RKO (cell line): ENCODE measurements at regions not wholly inside any gene's neighbourhood (a gene's known extent, or its start where the extent isn't known, plus 50 kb on each side); places are given as distances from the start of the nearest gene placed in this dataset.
"Not testable (repeated sequence)": the region's sequence is repeated elsewhere in the genome, so short reads cannot be mapped to it uniquely, and the experiment has no call there.

Experiments
- DNase-seq: peaks from one replicate; pipeline ENCODE4 v3.0.0-alpha.2; 2016; ENCODE audit warnings: low spot score

- no peak for DNase-seq
Measured at GRCh38 chr18:65671621-65672415, 79.0 kb upstream of the CDH7 start.

GRCh38 chr18:65670145-65670544 lies 80.7 kb upstream of the CDH7 start:
- not testable (repeated sequence) for DNase-seq

GRCh38 chr18:65661391-65661790 lies 89.4 kb upstream of the CDH7 start:
- no peak for DNase-seq

- no peak for DNase-seq
Measured at GRCh38 chr18:65659912-65660311, 90.9 kb upstream of the CDH7 start.

DNA sequence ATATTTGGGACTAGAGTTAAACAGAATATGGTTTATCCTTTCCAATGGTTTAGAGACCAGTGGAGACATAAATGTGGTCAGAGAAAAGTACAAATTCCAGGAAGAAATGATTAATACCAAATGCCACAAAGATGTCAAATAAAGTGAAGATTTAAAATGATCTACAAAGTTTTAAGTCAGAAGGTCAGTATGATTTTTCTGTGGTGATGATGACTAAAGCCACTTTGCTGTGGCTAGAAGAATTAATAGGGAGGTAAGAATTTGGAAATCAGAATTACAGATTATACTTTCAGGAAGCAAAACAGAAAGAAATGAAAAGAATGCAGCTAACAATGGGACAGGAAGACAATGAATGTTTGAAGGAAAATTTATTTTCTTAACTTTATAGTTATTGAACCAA lies 91.5 kb upstream of the CDH7 start:
- no peak for DNase-seq

GRCh38 chr18:65651192-65651591 lies 99.6 kb upstream of the CDH7 start:
- no peak for DNase-seq

DNA sequence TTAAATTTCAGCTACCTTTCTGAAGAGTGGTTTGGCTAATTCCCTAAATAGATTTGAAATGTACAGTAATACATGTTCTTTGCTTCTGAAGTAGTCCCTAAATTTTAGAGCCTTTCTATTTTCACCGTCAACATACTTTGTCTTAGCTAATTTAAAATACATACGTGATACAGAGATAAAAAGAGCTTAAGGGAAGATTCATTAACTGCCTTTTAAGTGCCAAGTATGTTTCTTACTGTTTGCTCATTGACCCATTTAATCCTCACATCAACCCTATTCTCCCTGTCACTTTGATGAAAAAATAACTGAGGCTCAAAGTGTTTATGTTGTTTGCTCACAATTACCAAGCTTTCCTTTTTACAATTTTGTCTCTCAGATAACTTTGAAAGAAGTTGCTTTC lies 118.6 kb upstream of the CDH7 start:
- no peak for DNase-seq

DNA sequence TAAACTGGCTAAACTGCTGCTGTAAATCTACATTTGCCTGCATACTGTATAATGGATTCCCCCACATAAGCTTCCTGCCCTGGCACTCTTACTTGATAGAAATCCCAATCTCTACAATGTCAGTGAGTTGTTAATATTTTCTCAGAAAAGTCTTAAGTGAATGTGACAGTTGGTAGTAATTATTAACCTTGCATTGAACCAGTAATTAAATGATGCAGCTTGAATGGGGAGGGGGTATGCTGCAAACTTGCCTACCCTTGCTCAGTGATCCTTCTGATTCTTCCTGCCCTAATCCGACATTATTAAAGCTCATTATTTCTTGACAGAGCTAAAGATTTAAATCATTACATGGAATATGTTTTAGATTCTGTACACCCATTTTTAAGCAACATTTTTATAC lies 119.0 kb upstream of the CDH7 start:
- no peak for DNase-seq

GRCh38 chr18:65628390-65628789 lies 122.4 kb upstream of the CDH7 start:
- DNase-seq: no peak

GRCh38 chr18:65623676-65624075 lies 127.1 kb upstream of the CDH7 start:
- no peak for DNase-seq

DNA sequence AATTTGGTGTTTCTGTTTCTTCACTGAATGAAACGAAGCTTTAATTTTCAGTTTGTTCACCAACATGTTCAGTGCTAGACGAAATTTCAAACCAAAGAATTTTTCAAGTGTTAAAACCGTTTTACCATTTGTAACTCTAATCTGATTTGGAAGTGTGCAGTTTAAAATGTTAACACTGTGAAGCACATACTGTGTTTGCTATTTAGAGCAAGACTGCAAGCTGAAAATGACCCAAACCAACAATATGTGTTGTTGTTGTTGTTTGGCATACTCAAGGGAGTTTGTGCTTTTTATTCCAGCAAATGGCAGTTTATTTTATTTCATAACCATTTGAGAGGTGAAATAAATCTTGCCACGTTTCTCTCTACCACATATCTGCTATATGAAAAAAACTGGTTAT lies 128.4 kb upstream of the CDH7 start:
- no peak for DNase-seq

DNA sequence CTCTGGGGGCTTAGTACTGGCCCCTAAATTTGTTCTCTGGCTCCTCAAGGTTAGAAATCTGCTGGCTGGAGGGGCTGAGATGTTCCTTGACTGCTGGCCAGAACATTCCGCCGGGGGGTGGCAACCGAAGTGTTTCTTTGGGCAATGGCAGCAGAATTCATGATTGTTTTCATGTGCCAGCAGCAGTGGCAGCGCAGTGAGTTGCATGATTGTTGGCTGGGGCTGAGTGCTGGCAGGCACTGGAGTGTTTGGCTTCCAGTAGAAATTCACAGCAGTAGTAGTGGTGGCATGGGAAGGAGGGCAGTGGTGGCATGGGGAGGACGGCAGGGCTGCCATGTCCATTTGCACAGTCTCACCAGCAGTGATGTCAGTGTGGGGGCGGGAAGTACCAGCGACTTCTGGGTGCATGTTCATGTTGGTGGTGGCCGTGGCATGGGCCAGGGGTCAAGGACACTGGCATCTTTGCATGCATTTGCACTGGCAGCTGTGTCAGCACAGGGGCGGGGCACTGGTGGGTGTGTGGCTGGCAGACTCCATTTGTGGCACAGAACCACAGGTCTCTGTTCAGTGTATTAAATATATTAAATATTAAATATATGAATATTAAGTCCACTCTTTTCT lies 130.6 kb upstream of the CDH7 start:
- DNase-seq: no peak

DNA sequence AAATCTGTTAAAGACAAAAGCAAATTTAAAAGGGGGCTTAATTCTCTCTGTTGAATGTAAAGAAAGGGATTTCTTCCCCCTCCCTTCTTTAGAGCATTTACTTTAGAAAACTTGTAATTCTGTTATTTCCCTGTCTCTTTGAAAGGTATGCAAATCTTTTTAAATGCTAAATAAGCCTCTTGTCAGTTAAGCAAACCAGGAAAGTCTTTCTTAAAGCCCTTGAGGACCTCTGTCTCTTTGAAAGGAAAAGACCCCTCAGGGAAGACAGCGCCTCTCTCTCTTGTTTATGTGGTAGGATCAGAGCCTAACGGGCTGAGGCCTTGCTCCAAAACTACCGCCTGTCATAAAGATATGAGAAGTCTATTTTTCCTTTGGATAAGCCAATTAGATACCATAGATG lies 139.9 kb upstream of the CDH7 start:
- DNase-seq: no peak

DNA sequence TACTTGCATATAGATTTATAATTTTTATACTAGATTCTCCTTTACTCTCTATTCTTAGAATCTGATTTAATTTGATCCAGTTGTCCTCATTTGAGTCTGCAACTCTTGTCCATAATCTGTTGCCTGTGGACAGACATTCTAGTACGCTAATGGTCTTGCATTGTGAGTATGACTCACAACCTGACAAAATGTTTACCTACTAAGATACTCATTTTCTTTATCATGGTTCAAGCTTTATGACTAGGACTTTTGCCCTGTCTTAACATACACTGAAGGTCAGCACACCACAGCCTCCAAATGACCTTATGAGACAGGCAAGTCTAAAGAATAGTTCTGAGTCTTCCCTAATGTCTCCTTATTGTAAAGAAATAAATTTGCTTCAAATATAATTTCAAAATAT lies 142.3 kb upstream of the CDH7 start:
- peak; percentile 2 for DNase-seq

- no peak for DNase-seq
Measured at GRCh38 chr18:65607161-65607560, 143.7 kb upstream of the CDH7 start.

DNA sequence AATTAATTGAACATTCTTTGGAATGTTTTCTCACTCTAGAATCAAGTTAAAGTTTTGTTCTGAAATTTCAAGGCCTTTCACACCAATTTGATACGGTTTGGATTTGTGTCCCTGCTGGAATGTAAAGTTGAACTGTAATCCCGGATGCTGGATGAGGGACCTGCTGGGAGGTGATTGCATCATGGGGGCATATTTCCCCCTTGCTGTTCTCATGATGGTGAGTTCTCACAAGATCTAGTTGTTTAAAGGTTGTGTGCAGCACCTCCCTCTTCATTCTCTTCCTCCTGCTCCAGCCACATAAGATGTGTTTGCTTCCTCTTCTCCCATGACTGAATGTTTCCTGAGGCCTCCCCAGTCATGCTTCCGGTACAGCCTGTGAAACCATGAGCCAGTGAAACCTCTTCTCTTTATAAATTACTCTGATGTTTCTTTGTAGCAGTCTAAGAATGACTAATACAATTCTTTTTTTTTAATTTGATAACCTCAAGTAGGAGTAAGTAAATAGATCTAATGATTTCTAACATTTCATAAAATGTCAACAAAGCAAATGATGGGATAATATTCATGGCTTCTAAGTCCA lies 144.2 kb upstream of the CDH7 start:
- DNase-seq: no peak

DNA sequence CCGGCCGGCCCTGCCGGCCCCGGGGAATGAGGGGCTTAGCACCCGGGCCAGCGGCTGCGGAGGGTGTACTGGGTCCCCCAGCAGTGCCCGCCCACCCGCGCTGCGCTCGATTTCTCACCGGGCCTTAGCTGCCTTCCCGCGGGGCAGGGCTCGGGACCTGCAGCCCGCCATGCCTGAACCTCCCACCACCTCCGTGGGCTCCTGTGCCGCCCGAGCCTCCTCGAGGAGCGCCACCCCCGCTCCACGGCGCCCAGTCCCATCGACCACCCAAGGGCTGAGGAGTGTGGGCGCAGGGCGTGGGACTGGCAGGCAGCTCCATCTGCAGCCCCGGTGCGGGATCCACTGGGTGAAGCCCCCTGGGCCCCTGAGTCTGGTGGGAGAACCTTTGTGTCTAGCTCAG lies 145.5 kb upstream of the CDH7 start:
- DNase-seq: not testable (repeated sequence)

DNA sequence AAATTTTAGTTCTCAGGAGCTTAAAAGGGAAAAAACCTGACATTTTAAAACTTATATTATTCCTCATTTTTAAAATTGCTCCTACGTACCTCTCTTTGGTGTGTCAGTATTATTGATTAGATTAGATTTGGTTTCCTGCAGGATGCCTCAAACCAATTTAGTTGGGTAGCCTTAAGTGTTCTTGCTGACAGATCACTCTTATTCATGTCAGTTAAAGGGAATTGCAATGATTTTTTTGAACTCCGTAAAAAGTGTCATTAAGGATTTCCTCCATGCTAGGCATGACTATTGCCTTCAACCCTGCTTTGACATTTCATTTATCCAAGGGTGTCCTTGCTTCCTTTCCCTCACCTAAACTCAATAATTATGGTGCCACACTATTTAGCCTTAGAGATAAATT lies 149.0 kb upstream of the CDH7 start:
- DNase-seq: no peak

- no peak for DNase-seq
Measured at GRCh38 chr18:65592435-65592834, 158.4 kb upstream of the CDH7 start.

DNA sequence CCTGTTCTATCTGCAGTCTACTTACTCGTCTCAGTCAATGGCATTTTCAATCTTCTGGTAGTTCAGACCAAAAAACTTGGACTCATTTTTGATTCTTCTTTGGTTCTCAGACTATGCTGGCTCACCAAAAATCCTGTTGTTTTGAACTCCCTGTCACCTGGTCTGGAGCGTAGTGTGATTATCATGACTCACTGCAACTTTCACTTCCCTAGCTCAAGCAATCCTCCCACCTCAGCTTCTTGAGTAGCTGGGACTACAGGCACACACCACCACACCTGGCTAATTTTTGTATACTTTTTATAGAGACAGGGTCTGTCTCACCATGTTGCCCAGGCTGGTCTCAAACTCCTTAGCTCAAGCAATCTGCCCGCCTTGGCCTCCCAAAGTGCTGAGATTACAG lies 163.3 kb upstream of the CDH7 start:
- no peak for DNase-seq

DNA sequence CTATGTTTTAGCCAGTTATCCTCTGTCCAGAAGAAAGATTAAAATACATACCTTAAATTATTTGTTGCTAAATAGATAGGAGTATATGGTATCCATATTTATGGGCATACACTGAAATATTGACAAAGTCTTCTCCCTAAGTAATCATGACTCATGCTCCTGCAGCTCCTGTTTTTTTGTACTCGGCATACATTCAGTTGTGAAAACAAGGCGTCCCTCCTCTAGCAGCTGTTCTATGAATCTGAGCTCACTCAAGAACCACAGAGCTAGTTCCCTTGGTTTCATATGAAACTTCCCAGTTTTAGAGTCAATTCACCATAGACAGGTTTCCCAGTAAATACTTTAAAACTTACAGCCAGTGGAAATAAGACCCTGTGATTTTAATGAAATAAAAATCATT lies 168.7 kb upstream of the CDH7 start:
- DNase-seq: not testable (repeated sequence)

DNA sequence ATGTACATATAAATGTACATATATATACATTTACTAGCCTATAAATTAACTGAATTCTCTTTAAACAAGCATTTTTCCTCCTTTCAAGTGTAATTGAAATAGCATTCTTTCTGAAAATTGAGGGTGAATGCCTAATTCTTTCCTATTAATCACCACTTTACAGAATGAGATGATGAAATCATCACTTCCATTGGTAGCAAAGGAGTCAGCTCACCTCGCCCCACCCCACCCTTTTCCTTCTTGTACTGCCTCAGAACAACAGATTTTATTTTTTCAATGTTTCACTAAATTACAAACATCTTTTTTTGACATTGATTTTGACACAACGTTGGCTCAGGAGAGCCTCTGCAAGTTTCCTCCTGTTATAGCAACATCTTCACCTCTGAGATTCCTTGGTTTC lies 181.9 kb upstream of the CDH7 start:
- no peak for DNase-seq

- DNase-seq: peak; percentile 65
Measured at GRCh38 chr18:65567372-65567771, 183.4 kb upstream of the CDH7 start.

DNA sequence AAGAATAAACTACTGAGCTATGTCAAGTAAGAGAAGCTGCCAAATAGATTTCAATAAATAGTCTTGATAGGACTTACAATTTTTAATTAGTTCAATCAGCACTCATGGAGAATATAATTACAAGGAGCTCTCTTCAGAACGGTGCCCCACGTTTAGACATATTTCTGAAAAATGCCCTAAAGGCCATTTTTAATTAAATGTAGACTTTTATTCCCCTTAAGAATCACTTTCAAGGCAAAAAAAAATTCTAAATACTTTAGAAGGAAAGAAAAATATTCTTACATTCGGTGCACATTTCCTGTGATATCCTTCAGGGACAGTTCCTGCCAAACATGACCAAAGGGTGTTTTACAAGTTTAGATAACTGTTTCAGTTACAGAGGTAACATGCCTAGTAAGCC lies 202.5 kb upstream of the CDH7 start:
- DNase-seq: no peak
